HG03095 (cell line): ENCODE measurements at regions not wholly inside any gene's neighbourhood (a gene's known extent, or its start where the extent isn't known, plus 50 kb on each side); places are given as distances from the start of the nearest gene placed in this dataset.

Experiments
- ATAC-seq: cut with Tn5 transposase; IDR thresholded peaks from one replicate; pipeline ENCODE4 v1.9.1; 2021; ENCODE audit warnings: moderate library complexity; ENCODE audit not compliant: unreplicated experiment

GRCh38 chr4:71237641-71238040 lies 101.2 kb upstream of the SLC4A4 start:
- no peak for ATAC-seq

GRCh38 chr4:71239365-71239764 lies 99.5 kb upstream of the SLC4A4 start:
- no peak for ATAC-seq

GRCh38 chr4:71240094-71240493 lies 98.7 kb upstream of the SLC4A4 start:
- ATAC-seq: no peak

GRCh38 chr4:71241501-71242288 lies 97.1 kb upstream of the SLC4A4 start:
- no peak for ATAC-seq

DNA sequence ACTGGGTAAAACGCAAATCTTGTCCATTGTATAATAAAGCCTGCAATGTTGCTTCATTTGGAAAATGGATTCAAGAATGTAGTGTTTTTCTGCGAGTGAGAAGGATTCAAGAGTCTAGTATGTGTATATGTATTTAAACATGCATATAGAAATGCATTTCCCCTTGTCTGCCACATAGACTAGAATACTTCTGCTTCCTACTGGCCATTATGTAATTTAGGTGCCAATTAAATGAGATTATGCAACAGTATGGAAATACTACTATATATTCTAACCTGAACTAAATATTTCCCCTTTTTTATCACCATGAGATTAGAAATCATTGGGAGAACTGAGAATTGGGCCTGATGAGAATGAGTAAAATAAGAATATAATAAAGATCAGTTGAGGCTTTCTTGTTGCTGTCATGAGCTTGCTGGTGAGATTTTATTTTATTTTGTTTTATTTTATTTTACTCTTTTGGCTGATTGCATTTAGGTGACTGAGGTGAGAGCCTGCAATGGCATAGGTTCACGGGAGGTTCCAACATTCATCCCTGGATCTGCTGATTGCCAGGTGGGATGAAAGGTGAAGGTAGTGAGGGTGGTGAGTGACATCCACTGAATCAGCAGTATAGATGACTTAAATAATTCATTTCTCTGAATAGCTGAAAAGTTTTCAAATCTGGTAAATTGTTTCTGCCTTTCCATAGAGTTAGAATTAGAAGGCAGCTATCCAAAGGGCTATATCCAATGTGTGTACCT lies 95.6 kb upstream of the SLC4A4 start:
- no peak for ATAC-seq

GRCh38 chr4:71247706-71248105 lies 91.1 kb upstream of the SLC4A4 start:
- no peak for ATAC-seq

GRCh38 chr4:71251261-71251660 lies 87.6 kb upstream of the SLC4A4 start:
- no peak for ATAC-seq

GRCh38 chr4:71253545-71253944 lies 85.3 kb upstream of the SLC4A4 start:
- no peak for ATAC-seq

DNA sequence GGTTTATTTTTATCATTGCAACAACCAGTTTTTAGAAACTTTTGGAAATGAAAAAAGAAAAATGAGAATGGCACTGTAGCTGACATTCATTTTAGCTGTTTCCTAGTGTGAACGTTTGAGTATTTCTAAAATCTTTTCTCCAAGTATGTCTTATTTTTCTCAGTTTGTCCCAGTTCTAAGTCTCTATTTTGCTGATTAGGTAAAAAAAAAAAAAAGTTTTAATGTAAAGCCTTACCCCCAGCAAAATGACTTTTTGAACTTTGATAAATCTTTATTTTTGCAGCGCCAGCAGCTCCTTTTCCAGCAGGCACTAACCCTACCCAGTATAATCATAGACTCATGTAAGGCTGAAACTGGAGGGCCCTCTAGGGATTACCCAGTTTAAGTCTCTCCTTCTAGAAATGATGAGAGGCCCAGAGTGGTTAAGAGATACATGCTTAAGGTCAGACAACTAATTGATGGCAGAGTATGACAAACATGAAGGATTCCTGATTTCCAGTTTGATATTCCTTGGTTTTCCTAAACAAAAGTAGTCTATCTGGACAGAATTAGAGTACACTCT lies 84.3 kb upstream of the SLC4A4 start:
- ATAC-seq: no peak

GRCh38 chr4:71255976-71256375 lies 82.8 kb upstream of the SLC4A4 start:
- no peak for ATAC-seq

GRCh38 chr4:71257761-71258160 lies 81.1 kb upstream of the SLC4A4 start:
- ATAC-seq: no peak

DNA sequence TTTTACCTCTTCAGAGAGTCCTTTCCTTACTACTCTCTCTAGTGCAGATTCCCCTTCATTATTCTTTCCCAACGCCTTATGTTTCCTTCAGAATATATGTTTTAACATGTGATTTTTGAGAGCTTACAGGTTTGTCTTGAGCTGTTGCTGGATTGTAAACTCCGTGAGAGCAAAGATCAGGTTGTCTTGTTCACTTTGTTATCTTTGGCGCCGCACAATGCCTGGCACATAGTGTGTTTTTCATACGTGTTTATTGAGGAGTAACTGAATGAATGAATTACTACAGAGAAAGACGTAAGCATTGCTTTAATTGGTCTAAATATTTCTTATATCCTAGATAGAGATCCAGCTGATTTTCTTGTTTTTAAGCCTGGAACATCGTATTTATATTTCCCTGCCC lies 80.5 kb upstream of the SLC4A4 start:
- no peak for ATAC-seq

DNA sequence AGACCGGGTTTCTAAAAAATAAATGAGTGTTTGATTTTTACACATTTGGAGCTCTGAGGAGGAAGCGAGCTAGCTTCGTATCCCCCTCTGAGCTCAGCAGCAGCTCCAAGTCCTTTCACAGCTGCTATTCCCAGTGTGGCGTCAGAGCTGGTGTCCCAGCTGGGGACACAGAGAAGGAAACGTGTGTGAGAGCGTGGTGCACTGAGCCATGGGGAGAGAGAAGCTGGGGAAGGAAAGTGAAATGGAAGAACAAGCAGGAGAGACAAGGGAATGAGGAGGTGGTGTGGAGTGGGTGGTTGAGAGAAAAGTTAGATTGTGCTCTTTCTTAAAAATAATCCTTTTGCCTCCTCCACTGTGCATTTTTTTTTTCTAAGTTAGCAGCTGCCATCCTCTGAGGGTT lies 79.5 kb upstream of the SLC4A4 start:
- no peak for ATAC-seq

- no peak for ATAC-seq
Measured at GRCh38 chr4:71259911-71260331, 78.9 kb upstream of the SLC4A4 start.

DNA sequence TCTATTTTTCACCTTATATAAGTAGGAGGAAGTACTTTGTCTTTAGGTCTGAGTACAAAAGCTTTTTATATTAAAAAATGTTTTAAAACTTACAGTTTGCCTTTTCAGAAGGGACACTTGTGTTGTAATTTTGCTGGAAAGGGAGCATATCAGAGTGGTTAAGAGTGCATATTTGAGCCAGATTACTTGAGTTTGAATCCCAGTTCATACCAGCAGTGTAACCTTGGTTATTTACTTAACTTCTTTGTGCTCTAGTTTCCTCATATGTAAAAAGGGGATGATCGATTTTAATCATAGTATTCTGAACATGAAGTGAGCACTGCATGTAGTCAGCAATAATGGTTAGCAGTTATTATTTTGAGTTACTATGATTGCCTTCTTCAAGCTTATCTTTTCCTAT lies 78.3 kb upstream of the SLC4A4 start:
- ATAC-seq: no peak

DNA sequence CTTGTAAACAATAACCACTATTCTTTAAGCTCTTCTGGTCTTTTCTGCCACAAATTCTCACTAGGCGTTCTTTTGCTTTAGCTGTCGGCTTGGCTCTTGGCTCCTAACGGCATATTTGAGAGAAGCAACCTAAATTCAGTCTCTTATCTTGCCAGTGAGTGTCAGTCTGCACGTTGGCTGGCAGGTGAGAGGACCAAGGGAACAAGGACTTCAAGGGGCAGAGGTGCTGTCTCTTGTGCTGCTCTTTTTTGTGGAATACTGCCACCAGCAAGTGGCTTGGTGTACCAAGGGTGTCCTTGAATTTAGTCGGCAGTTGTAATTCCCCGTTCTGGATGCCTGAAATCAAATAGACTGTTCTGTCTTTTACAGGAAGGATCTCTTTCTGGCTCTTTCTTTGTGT lies 77.8 kb upstream of the SLC4A4 start:
- no peak for ATAC-seq

- ATAC-seq: no peak
Measured at GRCh38 chr4:71261633-71262121, 77.1 kb upstream of the SLC4A4 start.

- no peak for ATAC-seq
Measured at GRCh38 chr4:71262161-71262560, 76.7 kb upstream of the SLC4A4 start.

DNA sequence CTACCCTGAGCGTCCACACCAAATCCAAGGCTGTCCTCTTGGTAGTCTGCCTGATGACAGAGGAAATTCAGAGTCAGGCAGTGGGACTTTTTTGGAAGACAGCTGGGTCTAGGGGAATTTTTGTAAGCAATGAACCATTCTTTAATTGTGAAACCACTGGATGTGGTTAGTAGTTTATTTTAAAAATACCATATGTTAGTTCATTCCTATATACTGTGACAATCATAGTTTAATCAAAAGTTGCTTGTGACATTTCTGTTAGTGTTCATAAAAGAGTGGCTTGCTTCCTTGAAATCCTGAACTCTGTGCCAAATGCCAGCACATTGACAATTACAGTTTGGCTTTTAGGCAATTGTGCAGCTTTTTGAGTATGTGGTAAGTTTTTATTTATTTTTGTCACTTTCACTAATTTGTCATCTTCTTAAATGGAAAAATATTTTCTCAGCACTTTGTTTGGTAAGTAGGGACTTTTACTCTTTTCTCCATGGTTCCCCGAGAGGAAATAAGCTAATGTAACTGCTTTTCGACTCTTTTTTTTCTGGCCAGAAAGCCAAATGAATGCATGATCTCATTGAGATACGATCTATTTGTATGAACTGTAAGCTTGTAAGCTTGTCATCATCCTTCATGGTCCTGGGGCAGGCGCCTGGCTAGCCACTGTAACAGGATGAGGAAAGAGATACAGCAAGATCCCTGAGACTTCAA lies 72.6 kb upstream of the SLC4A4 start:
- ATAC-seq: no peak

DNA sequence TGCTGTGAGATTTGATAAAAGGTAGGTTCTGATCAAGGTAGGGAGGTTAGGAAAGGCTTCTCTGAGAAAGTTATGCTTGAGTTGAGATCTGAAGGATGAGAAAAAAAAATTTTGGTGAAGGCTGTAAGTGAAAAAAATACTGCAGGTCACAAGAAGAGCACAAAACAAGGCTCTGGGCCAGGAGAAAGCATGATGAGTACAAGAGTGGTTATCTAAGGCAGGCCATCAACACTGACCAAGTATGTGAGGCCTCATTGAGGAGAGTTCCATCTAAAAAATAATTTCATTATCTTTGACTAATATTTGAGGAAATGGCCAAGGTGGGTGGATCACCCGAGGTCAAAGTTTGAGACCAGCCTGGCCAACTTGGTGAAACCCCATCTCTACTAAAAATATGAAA lies 71.6 kb upstream of the SLC4A4 start:
- no peak for ATAC-seq

- ATAC-seq: no peak
Measured at GRCh38 chr4:71268166-71268565, 70.7 kb upstream of the SLC4A4 start.
